ENCODE measurements at regions not wholly inside any gene's neighbourhood (a gene's known extent, or its start where the extent isn't known, plus 50 kb on each side); places are given as distances from the start of the nearest gene placed in this dataset.

DNA sequence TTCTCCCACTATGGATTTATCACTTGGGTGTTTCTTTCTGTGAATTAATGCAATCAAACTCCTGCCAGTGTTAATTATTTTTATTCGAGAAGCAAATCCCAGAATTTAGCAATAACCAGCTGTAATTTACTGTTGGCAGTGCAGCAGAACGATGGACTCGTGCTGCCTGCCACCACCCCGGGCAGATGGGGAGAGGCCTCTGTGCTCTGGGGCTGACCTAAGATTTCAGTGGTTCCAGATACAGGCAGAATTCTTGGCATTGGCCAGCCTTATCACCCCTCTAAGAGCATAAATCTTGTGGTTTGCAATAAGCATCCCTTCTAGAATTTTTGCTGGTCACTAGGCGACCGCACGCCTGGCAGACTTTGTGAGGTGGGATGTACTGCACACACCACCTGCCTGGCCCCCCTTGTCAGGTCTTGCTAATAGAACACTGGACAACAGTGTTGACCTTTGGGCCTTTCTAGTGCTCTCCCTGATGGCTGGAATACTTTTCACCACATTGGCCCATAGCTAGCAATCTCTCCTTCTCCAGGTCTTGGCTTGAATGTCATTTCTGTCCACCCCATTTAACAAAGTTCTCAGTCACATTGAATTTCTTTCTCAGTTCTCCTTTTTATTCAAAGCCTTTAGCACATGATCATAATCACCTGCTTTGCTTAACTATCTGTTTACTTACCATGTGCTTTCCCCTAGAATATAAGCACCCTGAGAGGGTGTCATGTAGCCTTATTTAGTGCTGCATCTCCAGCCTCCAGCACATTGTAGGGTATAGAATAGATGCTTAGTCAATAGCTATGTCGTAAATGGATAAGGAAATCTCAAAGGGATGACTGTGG is 122.1 kb upstream of the DYNLRB2 start:
- no peak for DNase-seq

DNA sequence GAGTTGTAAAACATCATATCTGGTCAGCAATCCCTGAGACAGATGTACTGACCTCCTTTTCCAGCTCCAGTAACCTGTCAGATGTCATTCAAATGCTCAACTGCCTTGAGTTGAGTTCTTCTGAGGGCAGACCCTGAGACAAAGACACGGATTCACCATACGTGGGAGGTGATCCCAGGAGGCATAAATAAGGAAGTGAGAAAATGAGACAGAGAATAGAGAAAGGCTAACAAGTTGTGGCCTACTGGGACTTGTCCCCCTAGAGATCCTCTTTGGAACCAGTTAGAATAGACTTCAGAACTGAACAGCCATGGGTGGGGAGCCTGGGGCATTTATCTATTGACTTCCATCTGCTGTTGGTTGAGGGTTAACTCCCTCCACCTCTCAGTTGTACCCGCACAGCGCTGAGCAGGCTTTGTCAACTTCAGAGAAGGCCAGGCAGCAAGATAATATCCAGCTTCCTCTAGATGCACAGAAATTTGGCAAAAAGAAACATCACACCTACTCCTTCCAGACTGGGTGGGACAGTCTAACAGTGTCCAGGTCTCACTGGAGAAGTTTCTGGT is 123.0 kb upstream of the DYNLRB2 start:
- DNase-seq, result no peak

DNA sequence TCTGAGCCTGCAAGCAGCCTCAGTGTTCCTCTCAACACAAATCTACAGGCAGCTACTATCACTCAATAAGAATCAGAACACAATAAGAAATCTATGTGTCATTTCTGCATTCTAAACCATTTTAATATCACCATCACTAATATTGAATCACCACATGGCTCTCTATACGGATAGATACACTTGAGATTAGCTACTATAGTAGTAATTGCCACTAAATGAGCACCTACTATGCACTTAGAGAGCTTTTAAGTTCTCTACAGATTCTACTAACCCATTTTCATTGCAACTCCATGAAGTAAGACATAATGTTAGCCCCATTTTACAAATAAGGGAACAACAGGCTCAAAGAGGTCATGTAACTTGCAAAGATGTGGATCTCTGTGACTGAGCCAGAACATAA is 132.8 kb upstream of the DYNLRB2 start:
- no peak for DNase-seq

- no peak for DNase-seq
Observed at GRCh38 chr16:80407265-80407987, 133.4 kb upstream of the DYNLRB2 start.

- DNase-seq, result no peak
Observed at GRCh38 chr16:80404847-80405246, 135.9 kb upstream of the DYNLRB2 start.

GRCh38 chr16:80403894-80404293 is 136.9 kb upstream of the DYNLRB2 start:
- no peak for DNase-seq

GRCh38 chr16:80390871-80391489 is 149.8 kb upstream of the DYNLRB2 start:
- DNase-seq, result no peak

DNA sequence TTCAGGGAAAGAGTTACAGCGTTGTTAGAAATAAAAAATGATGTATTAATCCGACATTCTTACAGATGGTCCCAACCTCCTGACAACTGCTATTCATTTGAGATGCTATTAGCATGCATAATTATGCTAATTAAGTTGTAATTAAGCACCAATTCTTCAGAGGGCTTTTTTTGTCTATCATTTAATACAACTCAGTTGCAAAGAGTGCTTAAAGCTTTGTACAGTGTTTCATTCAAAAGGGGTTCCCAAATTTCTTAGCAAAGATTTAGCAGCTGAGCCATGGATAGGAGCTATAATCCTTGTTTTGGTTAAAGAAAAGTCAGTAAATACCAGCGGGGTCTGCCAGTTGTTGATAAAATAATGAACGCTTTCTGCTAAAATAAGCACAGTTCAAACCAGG is 150.7 kb upstream of the DYNLRB2 start:
- DNase-seq, result no peak

GRCh38 chr16:80389338-80389737 is 151.5 kb upstream of the DYNLRB2 start:
- no peak for DNase-seq

GRCh38 chr16:80387318-80387921 is 153.4 kb upstream of the DYNLRB2 start:
- DNase-seq, result no peak

DNA sequence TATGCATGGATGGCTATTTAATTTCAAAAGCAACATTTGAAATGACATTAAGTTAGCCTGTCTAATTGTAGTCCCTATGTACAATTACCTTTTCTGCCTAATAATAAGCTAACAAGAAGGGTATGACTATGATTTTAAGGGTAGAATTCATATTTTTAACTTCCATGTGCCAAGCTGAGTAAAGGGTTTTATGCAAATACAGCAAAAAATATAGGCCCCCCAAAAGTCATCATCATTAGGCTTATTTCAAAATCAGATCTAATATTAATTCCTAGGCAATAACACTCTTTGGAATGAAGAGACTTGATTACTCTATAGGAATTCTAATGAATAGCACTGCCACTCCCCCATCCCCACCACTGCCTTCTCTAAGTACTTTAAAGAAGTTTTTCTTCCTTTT is 155.9 kb upstream of the DYNLRB2 start:
- DNase-seq, result no peak

- no peak for DNase-seq
Observed at GRCh38 chr16:80380514-80380913, 160.3 kb upstream of the DYNLRB2 start.

DNA sequence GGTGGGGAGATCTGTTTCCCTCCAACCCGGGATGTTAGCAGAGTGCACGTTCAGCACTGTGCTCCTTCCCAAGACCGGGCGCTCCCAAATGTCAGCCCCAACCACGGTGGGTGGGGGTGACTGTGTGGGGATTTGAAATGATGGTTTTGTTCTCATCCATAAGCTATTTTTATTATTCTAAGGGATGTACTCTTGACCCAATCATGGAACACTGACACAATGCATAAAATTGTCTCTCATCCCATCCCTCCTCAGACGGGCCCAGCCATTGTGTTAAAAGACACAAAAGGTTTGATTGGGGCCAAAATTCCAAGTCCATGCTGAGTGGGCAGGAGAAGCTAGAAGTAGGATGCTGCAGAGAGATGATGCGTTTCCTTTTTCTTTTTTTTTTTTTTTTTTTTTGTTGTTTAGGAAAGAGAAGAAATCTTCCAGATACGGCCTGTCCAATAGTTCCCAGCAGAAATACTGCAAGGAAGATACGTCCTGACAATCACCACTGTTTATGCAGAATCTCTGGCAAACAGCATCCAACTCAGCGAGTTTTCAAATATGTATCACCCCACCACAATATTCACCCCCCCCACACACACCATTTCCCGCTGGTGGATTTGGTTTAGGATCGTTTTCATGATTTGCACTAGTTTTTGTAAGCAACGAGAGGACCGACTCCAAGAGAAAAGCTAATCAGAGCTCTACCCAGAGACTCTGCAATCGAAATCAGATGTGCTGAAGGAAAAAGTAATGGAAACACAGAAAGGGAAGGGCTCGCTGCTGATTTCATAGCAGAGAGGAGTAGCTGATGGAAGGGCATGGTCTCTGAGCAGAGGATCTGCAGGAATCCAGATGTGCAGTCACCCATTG is 163.5 kb upstream of the DYNLRB2 start:
- no peak for DNase-seq

DNA sequence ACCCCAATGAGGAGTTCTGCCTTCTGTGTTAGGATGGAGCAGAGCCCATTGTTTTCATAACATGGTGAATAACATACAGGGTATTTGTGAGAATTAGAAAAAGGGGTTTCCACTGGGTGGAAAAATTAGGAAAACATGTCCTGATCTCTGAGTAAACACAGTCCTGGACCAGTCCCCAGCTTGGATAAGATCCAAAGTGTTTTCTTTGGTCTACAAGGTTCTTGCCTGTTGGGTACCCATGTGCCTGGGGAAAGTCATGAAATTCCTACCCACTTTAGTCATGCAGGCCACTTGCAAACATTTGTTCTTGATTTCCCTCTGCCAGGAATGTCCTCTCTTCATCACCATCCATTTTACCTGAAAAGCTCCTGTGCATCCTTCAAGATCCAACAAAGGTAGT is 164.8 kb upstream of the DYNLRB2 start:
- DNase-seq, result no peak

- DNase-seq, result no peak
Observed at GRCh38 chr16:80375513-80375912, 165.3 kb upstream of the DYNLRB2 start.

- no peak for DNase-seq
Observed at GRCh38 chr16:80372341-80372740, 168.5 kb upstream of the DYNLRB2 start.

DNA sequence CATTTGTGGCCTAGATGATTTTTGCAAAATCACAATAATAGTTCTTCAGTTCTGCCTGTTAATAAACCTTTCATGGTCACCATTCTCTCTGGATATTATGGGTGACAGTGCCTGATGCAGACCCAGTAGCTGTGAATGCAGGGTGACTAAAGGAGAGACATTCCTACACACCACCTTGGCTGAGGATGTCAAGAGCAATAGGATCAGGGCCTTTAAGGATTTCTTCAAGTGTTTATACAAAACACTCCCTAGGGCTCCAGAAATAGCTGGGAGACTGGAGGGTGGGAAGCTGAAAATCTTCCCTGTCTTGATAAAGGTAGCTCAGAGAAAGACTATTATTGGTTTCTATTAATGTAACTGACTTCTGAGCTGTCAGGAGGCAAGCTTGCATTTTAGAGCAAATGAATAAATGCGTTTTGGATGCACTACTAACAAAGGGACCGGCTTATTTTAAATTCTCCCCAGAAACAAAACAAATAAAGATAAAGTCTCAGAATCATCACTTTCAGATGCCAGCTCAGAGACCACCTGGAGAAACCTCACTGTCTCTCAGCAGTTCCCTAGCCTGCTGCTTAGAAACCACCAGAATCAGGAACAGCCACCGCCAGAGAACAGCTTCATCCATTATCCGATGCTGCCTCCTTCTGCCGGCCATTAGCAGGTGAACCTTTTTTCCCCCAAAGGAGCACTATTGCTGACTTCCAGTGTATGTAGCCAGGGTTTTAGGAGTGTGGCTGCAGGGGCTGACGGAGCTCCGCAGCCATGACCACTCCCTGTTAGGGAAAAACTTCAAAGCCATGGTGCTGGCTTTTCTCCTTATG is 171.4 kb upstream of the DYNLRB2 start:
- no peak for DNase-seq

DNA sequence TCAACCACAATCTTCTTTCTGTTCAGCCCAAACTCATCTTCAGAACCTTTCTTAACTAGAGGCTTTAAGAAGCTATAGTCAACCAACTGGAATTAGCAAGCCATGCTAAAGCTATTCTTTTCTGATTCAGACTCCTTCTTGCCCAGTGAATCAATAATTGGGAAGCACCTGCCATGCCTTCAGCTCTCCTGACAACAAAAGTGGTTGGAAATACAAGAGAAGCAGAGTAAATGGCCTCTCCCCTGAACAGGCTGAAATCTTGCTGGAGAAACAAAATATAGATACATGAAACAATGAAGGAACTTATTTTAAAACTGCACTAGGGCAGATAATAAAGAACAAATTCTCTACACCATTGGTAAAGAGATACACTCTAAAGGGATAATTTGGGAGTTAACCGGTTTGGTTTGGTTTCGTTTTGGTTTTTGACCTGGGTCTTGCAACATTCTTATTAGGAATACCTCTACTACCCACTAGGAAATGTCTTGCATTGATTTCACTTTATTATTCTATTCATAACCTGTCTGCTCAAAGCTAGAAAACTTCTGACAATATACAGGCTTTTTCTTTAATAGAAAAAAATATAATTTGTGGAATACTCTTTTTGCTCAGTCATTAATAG is 173.6 kb upstream of the DYNLRB2 start:
- DNase-seq, result no peak

DNA sequence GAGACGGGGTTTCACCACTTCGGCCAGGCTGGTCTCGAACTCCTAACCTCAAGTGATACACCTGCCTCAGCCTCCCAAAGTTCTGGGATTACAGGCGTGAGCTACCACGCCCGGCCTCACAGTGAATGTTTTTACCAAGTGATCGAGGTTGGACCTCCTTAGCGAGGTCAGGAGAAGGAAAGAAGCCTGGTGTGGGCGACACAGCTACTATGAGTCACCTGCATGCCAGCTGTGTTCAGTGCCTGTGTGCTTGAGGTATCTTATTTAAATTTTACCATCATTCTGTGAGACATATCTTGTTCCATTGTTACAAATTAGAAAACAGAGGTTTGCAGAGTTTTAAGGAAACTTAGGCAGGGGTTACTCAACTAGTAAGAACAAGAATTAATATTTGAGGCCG is 174.8 kb upstream of the DYNLRB2 start:
- DNase-seq, result no peak

DNA sequence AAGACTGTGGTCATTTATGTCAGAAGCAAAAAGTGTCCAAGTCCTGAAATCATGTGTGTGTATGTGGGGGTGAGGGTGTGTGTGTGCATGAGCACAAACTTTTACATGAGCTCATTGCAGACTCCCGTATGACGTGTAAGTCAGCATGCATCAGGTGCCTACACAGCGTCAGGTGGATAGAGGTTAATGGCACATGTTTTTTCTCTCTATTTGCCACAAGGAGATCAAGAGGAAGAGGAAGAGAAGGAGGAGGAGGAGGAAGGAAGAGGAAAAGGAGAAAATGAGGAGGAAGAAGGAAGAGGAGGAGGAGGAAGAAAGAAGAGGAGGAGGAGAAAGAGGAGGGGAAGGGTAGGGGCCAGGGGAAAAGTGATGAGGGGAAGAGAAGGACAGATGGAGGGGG is 178.0 kb upstream of the DYNLRB2 start:
- no peak for DNase-seq

DNA sequence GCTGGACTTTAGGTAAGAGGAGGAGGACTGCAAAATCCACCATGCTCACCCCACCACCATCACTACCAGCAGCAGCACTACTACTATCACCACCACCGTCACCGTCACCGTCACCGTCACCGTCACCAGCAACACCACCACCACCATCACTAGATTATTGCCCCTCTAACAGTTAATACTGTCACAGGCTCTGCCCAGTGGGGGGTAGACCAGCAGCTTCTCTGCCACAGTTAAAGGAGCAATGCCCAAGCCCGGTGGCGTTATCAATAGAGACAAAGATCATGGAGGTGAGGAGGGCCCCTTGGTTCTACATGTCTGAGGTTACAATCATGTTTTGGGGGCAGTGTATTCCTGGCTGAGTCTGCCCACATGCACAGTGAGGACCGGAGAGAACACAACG is 184.4 kb upstream of the DYNLRB2 start:
- DNase-seq, result no peak

All from stimulated activated CD4-positive, alpha-beta T cell treated with anti-CD3 and anti-CD28 coated beads, Interleukin-4, amount 100 ng/mL, for 4 hours (primary cell).